H1 (cell line): ENCODE measurements at regions not wholly inside any gene's neighbourhood (a gene's known extent, or its start where the extent isn't known, plus 50 kb on each side); places are given as distances from the start of the nearest gene placed in this dataset.

ENCODE experiments used
- CTCF ChIA-PET: fragments of 300-600 bp; sonication (Branson Sonifier 250); formaldehyde crosslinking; loops from one replicate; lab custom pipeline; 2021; ENCODE audit not compliant: partially characterized antibody; lab: Charles Lee
- POLR2A ChIA-PET: fragments of 300-600 bp; sonication (Branson Sonifier 250); formaldehyde crosslinking; loops from one replicate; lab custom pipeline; 2021; ENCODE audit warnings: inconsistent platforms; ENCODE audit not compliant: partially characterized antibody; lab: Charles Lee
- DNase-seq, 2 experiments: peaks; one replicate each; pipeline versions ENCODE4 v3.0.0 to v3.0.0-alpha.2; 2010 to 2022; ENCODE audit warnings: low spot score in 2 of 2, low read depth in 1 of 2, mixed read lengths in 1 of 2
- FAIRE-seq: peaks from 2 replicates; lab custom pipeline; 2011; peaks lifted over from hg19 to GRCh38; lab: Jason Lieb, UNC
- H2AFZ ChIP-seq: 2 replicates; pipeline ENCODE4 v1.8.1; 2012; ENCODE audit warnings: low read length, inconsistent platforms
- H2AK5ac ChIP-seq: 2 replicates; pipeline ENCODE4 v1.6.1; 2013; ENCODE audit warnings: low read depth, low read length
- H2BK120ac ChIP-seq: replicated peaks from 2 replicates; pipeline ENCODE3; 2013; ENCODE audit warnings: low read depth, low read length, inconsistent platforms
- H2BK12ac ChIP-seq: 2 replicates; pipeline ENCODE4 v1.6.1; 2013; ENCODE audit warnings: low read depth, low read length
- H2BK15ac ChIP-seq: 2 replicates; pipeline ENCODE4 v1.6.1; 2013; ENCODE audit warnings: low read length
- H2BK20ac ChIP-seq: 2 replicates; pipeline ENCODE4 v1.6.1; 2013; ENCODE audit warnings: low read length
- H2BK5ac ChIP-seq: 2 replicates; pipeline ENCODE4 v1.6.1; 2013; ENCODE audit warnings: low read depth, low read length
- H3K14ac ChIP-seq: 2 replicates; pipeline ENCODE4 v1.6.1; 2013; ENCODE audit warnings: inconsistent platforms; ENCODE audit not compliant: insufficient read length
- H3K18ac ChIP-seq: 2 replicates; pipeline ENCODE4 v1.6.1; 2013; ENCODE audit warnings: low read length; ENCODE audit errors: extremely low read depth
- H3K23ac ChIP-seq: 2 replicates; pipeline ENCODE4 v1.6.1; 2013; ENCODE audit warnings: inconsistent platforms; ENCODE audit not compliant: insufficient read length
- H3K23me2 ChIP-seq: 2 replicates; pipeline ENCODE4 v1.6.1; 2013; ENCODE audit warnings: low read depth, low read length
- H3K27ac ChIP-seq: 2 replicates; pipeline ENCODE4 v1.6.1; 2011; ENCODE audit warnings: low read depth, low read length, inconsistent platforms
- H3K27me3 ChIP-seq, 4 experiments: replicated peaks in 1 of 4; 1 replicate in 1 of 4; 2 replicates in 3 of 4; pipeline versions ENCODE4 v1.6.1 to v1.8.1; 2011 to 2013; ENCODE audit warnings: low read length in 3 of 4, mild to moderate bottlenecking in 3 of 4, inconsistent platforms in 2 of 4, mixed read lengths in 2 of 4, moderate library complexity in 1 of 4; ENCODE audit not compliant: control insufficient read depth in 3 of 4, insufficient read depth in 3 of 4; ENCODE audit errors: extremely low read depth in 1 of 4
- H3K36me3 ChIP-seq, 4 experiments: 2 replicates each; pipeline versions ENCODE4 v1.6.1 to v1.8.1; 2011 to 2013; ENCODE audit warnings: mild to moderate bottlenecking in 4 of 4, low read length in 3 of 4, moderate library complexity in 2 of 4, control low read depth in 1 of 4, inconsistent platforms in 1 of 4; ENCODE audit not compliant: insufficient read depth in 4 of 4, control insufficient read depth in 2 of 4
- H3K4ac ChIP-seq: replicated peaks from 2 replicates; pipeline ENCODE3; 2013; ENCODE audit warnings: low read length, low read depth, mixed read lengths, inconsistent platforms; ENCODE audit not compliant: insufficient read length
- H3K4me1 ChIP-seq, 4 experiments: replicated peaks in 1 of 4; 1 replicate in 1 of 4; 2 replicates in 3 of 4; pipeline versions ENCODE4 v1.6.1 to v1.8.1; 2011 to 2013; ENCODE audit warnings: low read length in 3 of 4, inconsistent platforms in 2 of 4, mixed read lengths in 1 of 4; ENCODE audit not compliant: insufficient read depth in 4 of 4, control insufficient read depth in 3 of 4
- H3K4me2 ChIP-seq, 2 experiments: 2 replicates each; pipeline versions ENCODE4 v1.6.1 to v1.8.1; 2011 to 2013; ENCODE audit warnings: low read depth in 2 of 2, low read length in 2 of 2, control low read depth in 1 of 2, inconsistent platforms in 1 of 2, mild to moderate bottlenecking in 1 of 2; ENCODE audit not compliant: insufficient read depth in 1 of 2
- H3K4me3 ChIP-seq, 4 experiments: fragments of 200-600, 300-600 bp in 1 of 4; sonication (generic), shearing (Covaris generic), sonication (Bioruptor Twin) in 1 of 4; 2 replicates each; pipeline versions ENCODE4 v1.5.1 to v1.8.1; 2011 to 2016; ENCODE audit warnings: low read length in 4 of 4, low read depth in 3 of 4, control low read depth in 2 of 4, inconsistent platforms in 2 of 4, mild to moderate bottlenecking in 2 of 4, mixed read lengths in 1 of 4, moderate library complexity in 1 of 4; ENCODE audit not compliant: insufficient read depth in 2 of 4; ENCODE audit errors: extremely low read depth in 1 of 4
- H3K56ac ChIP-seq: replicated peaks from 2 replicates; pipeline ENCODE3; 2013; ENCODE audit warnings: low read depth, mild to moderate bottlenecking, mixed read lengths, low read length, inconsistent platforms; ENCODE audit not compliant: insufficient read length
- H3K79me1 ChIP-seq: 2 replicates; pipeline ENCODE4 v1.6.1; 2013; ENCODE audit warnings: low read depth, low read length, control low read depth
- H3K79me2 ChIP-seq, 2 experiments: 2 replicates each; pipeline versions ENCODE4 v1.6.1 to v1.8.1; 2012 to 2013; ENCODE audit warnings: low read length in 2 of 2, mild to moderate bottlenecking in 2 of 2, inconsistent platforms in 1 of 2; ENCODE audit not compliant: insufficient read depth in 2 of 2, control insufficient read depth in 1 of 2
- H3K9ac ChIP-seq, 4 experiments: replicated peaks in 1 of 4; 1 replicate in 1 of 4; 2 replicates in 3 of 4; pipeline versions ENCODE4 v1.6.1 to v1.8.1; 2011 to 2013; ENCODE audit warnings: low read depth in 3 of 4, low read length in 3 of 4, control low read depth in 2 of 4, mild to moderate bottlenecking in 2 of 4, moderate library complexity in 2 of 4, inconsistent platforms in 1 of 4; ENCODE audit errors: extremely low read depth in 1 of 4
- H3K9me3 ChIP-seq, 2 experiments: 2 replicates each; pipeline versions ENCODE4 v1.6.1 to v1.8.1; 2012 to 2013; ENCODE audit warnings: mild to moderate bottlenecking in 2 of 2, moderate library complexity in 2 of 2, control low read depth in 1 of 2, inconsistent platforms in 1 of 2, low read depth in 1 of 2, low read length in 1 of 2, mixed read lengths in 1 of 2; ENCODE audit not compliant: insufficient read depth in 2 of 2
- H4K20me1 ChIP-seq, 2 experiments: replicated peaks in 1 of 2; 2 replicates each; pipeline versions ENCODE3 to v1.8.1; 2011 to 2013; ENCODE audit warnings: inconsistent platforms in 2 of 2, low read length in 2 of 2, mild to moderate bottlenecking in 1 of 2; ENCODE audit not compliant: insufficient read depth in 2 of 2, control insufficient read depth in 1 of 2
- H4K5ac ChIP-seq: 2 replicates; pipeline ENCODE4 v1.6.1; 2013; ENCODE audit warnings: low read length, low read depth, mixed read lengths, inconsistent platforms; ENCODE audit not compliant: insufficient read length
- H4K8ac ChIP-seq: 2 replicates; pipeline ENCODE4 v1.8.0; 2013; ENCODE audit warnings: mild to moderate bottlenecking, moderate library complexity, low read length, inconsistent platforms; ENCODE audit not compliant: insufficient read depth; ENCODE audit errors: extremely low read depth
- H4K91ac ChIP-seq: replicated peaks from 2 replicates; pipeline ENCODE3; 2013; ENCODE audit warnings: low read length, mixed read lengths, inconsistent platforms; ENCODE audit not compliant: insufficient read length
- BRCA1 ChIP-seq: IDR thresholded peaks from 2 replicates; pipeline ENCODE4 v1.6.1; 2012; ENCODE audit warnings: low read depth, low read length, improper control_type of control experiment
- EP300 ChIP-seq, 2 experiments: IDR thresholded peaks; 1 replicate in 1 of 2; 2 replicates in 1 of 2; pipeline ENCODE4 v1.6.1; 2011 to 2012; ENCODE audit warnings: low read depth in 2 of 2, low read length in 2 of 2, mild to moderate bottlenecking in 2 of 2, borderline replicate concordance in 1 of 2, inconsistent platforms in 1 of 2, moderate library complexity in 1 of 2
- GTF2F1 ChIP-seq: IDR thresholded peaks from 2 replicates; pipeline ENCODE4 v1.6.1; 2012; ENCODE audit warnings: low read depth, low read length, improper control_type of control experiment, borderline replicate concordance
- KDM1A ChIP-seq: fragments of 200-600, 300-600 bp; sonication (generic); IDR thresholded peaks from 2 replicates; pipeline ENCODE4 v1.7.1; 2016; ENCODE audit warnings: mild to moderate bottlenecking, low read length, borderline replicate concordance
- NANOG ChIP-seq: IDR thresholded peaks from 2 replicates; pipeline ENCODE4 v1.6.1; 2011; ENCODE audit warnings: low read length, low read depth, mild to moderate bottlenecking, inconsistent platforms; ENCODE audit not compliant: insufficient read depth, poor library complexity, severe bottlenecking
- SP4 ChIP-seq: IDR thresholded peaks from 2 replicates; pipeline ENCODE4 v1.6.1; 2012; ENCODE audit warnings: low read length, inconsistent platforms
- TBP ChIP-seq: IDR thresholded peaks from 2 replicates; pipeline ENCODE4 v1.6.1; 2011; ENCODE audit warnings: low read depth, low read length, improper control_type of control experiment
- YY1 ChIP-seq: IDR thresholded peaks from 2 replicates; pipeline ENCODE4 v1.6.1; 2011; ENCODE audit warnings: low read depth, mild to moderate bottlenecking, low read length
- ZNF274 ChIP-seq: IDR thresholded peaks from 2 replicates; pipeline ENCODE4 v1.7.0; 2012; ENCODE audit warnings: low read length, borderline replicate concordance; ENCODE audit errors: extremely low read depth
- TF ChIP-seq, protein P1 (sequence below): IDR thresholded peaks from 2 replicates; pipeline ENCODE4 v1.6.1; 2012; ENCODE audit warnings: inconsistent platforms
- TF ChIP-seq, protein P2 (sequence below), 3 experiments: IDR thresholded peaks; 1 replicate in 2 of 3; 2 replicates in 1 of 3; pipeline versions ENCODE4 v1.5.1 to v1.6.1; 2011; ENCODE audit warnings: low read length in 3 of 3, mild to moderate bottlenecking in 3 of 3, inconsistent platforms in 2 of 3, low read depth in 1 of 3, moderate library complexity in 1 of 3; ENCODE audit not compliant: insufficient read depth in 1 of 3; ENCODE audit errors: control extremely low read depth in 1 of 3
- TF ChIP-seq, protein P3 (sequence below): IDR thresholded peaks from 2 replicates; pipeline ENCODE4 v1.6.1; 2011; ENCODE audit warnings: low read depth, mild to moderate bottlenecking, low read length; ENCODE audit not compliant: insufficient read depth

DNA sequence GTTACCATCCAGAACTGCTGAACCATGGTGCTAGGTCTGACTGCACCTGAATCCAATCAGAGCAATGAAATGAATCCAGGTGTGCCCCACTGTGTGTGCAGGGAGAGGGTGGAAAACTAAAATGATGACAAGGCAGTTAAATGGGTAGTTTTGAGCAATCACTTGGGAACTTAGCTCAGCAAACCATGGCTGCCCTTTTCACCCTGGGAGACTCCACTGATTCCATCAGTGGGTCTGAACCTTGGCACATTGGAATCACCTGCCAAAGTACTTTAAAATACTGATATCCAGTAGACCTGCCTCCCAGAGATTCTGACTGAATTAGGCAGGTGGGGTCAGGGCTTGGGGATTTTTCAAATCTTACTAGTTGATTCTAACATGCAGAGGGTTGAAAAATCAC lies 59.8 kb upstream of the USP3 start:
- H3K79me2 ChIP-seq, result no peaks in the 10 kb centered on the region
- no peak overlapping the region for H3K56ac ChIP-seq
- peaks cover 0 to 6% (median 1%) of the 10 kb centered on the region in 4 experiments; a peak in 2 of 7 replicates for H3K4me1 ChIP-seq
- H3K27ac ChIP-seq, result no peak overlapping the region
- H2BK5ac ChIP-seq, result no peak overlapping the region
- H3K23ac ChIP-seq, result no peak overlapping the region
- H2AFZ ChIP-seq, result no peak overlapping the region
- no peak overlapping the region for H3K4me3 ChIP-seq
- H3K79me1 ChIP-seq, result no peaks in the 10 kb centered on the region
- H4K20me1 ChIP-seq, result no peaks in the 10 kb centered on the region
- H3K36me3 ChIP-seq, result no peaks in the 10 kb centered on the region
- CTCF ChIA-PET, result interaction anchor here (3.5 kb wide), 1 partner anchor 9 kb away, joined by 24 read pairs; no protein-coding TSS in a partner anchor
- no peaks in the 10 kb centered on the region for H3K9me3 ChIP-seq
- DNase-seq (no peak), FAIRE-seq (no peak)
- H2BK12ac ChIP-seq, result no peak overlapping the region
- no peak overlapping the region for H3K4me2 ChIP-seq
- no peak overlapping the region for H2AK5ac ChIP-seq
- no peaks in the 10 kb centered on the region for H3K27me3 ChIP-seq
- no peak overlapping the region for H2BK15ac ChIP-seq
- H2BK20ac ChIP-seq, result no peak overlapping the region
- no peak overlapping the region for H4K91ac ChIP-seq
- POLR2A ChIA-PET, result interaction anchor here (1.4 kb wide), 1 partner anchor 10 kb away, joined by 3 read pairs; no protein-coding TSS in a partner anchor
- H3K4ac ChIP-seq, result no peak overlapping the region
- no peak overlapping the region for H4K8ac ChIP-seq
- H2BK120ac ChIP-seq, result no peak overlapping the region
- H3K18ac ChIP-seq, result no peak overlapping the region
- no peak overlapping the region for H3K14ac ChIP-seq
- no peak overlapping the region for H3K9ac ChIP-seq
- no peak overlapping the region for H4K5ac ChIP-seq
- H3K23me2 ChIP-seq, result no peaks in the 10 kb centered on the region
- TF ChIP-seq KDM1A (no peak), TBP (no peak), BRCA1 (no peak), ZNF274 (no peak), YY1 (no peak), SP4 (no peak), NANOG (no peak), EP300 (IDR thresholded peaks at IDR 0.05; ENCODE audit: borderline replicate concordance in 1 of 2, low read depth in 2 of 2, low read length in 2 of 2) (no peak), GTF2F1 (no peak)
- TF ChIP-seq, protein P1, sequence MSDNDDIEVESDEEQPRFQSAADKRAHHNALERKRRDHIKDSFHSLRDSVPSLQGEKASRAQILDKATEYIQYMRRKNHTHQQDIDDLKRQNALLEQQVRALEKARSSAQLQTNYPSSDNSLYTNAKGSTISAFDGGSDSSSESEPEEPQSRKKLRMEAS, result no peak
- TF ChIP-seq, protein P2, sequence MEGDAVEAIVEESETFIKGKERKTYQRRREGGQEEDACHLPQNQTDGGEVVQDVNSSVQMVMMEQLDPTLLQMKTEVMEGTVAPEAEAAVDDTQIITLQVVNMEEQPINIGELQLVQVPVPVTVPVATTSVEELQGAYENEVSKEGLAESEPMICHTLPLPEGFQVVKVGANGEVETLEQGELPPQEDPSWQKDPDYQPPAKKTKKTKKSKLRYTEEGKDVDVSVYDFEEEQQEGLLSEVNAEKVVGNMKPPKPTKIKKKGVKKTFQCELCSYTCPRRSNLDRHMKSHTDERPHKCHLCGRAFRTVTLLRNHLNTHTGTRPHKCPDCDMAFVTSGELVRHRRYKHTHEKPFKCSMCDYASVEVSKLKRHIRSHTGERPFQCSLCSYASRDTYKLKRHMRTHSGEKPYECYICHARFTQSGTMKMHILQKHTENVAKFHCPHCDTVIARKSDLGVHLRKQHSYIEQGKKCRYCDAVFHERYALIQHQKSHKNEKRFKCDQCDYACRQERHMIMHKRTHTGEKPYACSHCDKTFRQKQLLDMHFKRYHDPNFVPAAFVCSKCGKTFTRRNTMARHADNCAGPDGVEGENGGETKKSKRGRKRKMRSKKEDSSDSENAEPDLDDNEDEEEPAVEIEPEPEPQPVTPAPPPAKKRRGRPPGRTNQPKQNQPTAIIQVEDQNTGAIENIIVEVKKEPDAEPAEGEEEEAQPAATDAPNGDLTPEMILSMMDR (IDR thresholded peaks at IDR 0.05; ENCODE audit: control extremely low read depth in 1 of 3, insufficient read depth in 1 of 3, low read depth in 1 of 3, low read length in 3 of 3), result no peak
- TF ChIP-seq, protein P3, sequence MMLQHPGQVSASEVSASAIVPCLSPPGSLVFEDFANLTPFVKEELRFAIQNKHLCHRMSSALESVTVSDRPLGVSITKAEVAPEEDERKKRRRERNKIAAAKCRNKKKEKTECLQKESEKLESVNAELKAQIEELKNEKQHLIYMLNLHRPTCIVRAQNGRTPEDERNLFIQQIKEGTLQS, result no peak
